ENCODE measurements at regions not wholly inside any gene's neighbourhood (a gene's known extent, or its start where the extent isn't known, plus 50 kb on each side); places are given as distances from the start of the nearest gene placed in this dataset.

- Histone ChIP-seq H3K36me3 (no peaks in the 10 kb centered on the region), H3K27me3 (no peaks in the 10 kb centered on the region), H3K9me3 (no peaks in the 10 kb centered on the region), H3K27ac (no peak overlapping the region), H3K4me3 (no peak overlapping the region), H3K4me1 (no peaks in the 10 kb centered on the region)
- TF ChIP-seq CTCF (IDR thresholded peaks at IDR 0.05): no peak
- no peak for TF ChIP-seq POLR2A (IDR thresholded peaks at IDR 0.05)
- no peak for DNase-seq
Measured at GRCh38 chr16:8200839-8201238, 389.5 kb downstream of the TMEM114 start.

GRCh38 chr16:8199390-8199789, 390.9 kb downstream of the TMEM114 start:
- Histone ChIP-seq H3K4me3 (no peak overlapping the region), H3K27me3 (no peaks in the 10 kb centered on the region), H3K9me3 (no peaks in the 10 kb centered on the region), H3K27ac (no peak overlapping the region), H3K4me1 (no peaks in the 10 kb centered on the region), H3K36me3 (no peaks in the 10 kb centered on the region)
- no peak for DNase-seq
- TF ChIP-seq CTCF (IDR thresholded peaks at IDR 0.05) (no peak), POLR2A (IDR thresholded peaks at IDR 0.05) (no peak)

- Histone ChIP-seq H3K27me3 (no peaks in the 10 kb centered on the region), H3K36me3 (no peaks in the 10 kb centered on the region), H3K27ac (no peak overlapping the region), H3K4me3 (no peak overlapping the region), H3K4me1 (no peaks in the 10 kb centered on the region), H3K9me3 (no peaks in the 10 kb centered on the region)
- no peak for DNase-seq
- TF ChIP-seq POLR2A (IDR thresholded peaks at IDR 0.05) (no peak), CTCF (IDR thresholded peaks at IDR 0.05) (no peak)
Measured at GRCh38 chr16:8194794-8195193, 395.5 kb downstream of the TMEM114 start.

GRCh38 chr16:8188841-8189240, 401.5 kb downstream of the TMEM114 start:
- DNase-seq: no peak
- Histone ChIP-seq H3K36me3 (no peaks in the 10 kb centered on the region), H3K27ac (no peak overlapping the region), H3K4me1 (no peaks in the 10 kb centered on the region), H3K9me3 (no peaks in the 10 kb centered on the region), H3K4me3 (no peak overlapping the region), H3K27me3 (no peaks in the 10 kb centered on the region)
- TF ChIP-seq POLR2A (IDR thresholded peaks at IDR 0.05): no peak
- TF ChIP-seq CTCF (IDR thresholded peaks at IDR 0.05): no peak

GRCh38 chr16:8187782-8188372, 402.4 kb downstream of the TMEM114 start:
- TF ChIP-seq POLR2A (IDR thresholded peaks at IDR 0.05) (no peak), CTCF (IDR thresholded peaks at IDR 0.05) (no peak)
- no peaks in the 10 kb centered on the region for H3K27me3 ChIP-seq
- no peaks in the 10 kb centered on the region for H3K9me3 ChIP-seq
- no peak overlapping the region for H3K4me3 ChIP-seq
- H3K36me3 ChIP-seq: no peaks in the 10 kb centered on the region
- H3K27ac ChIP-seq: no peak overlapping the region
- H3K4me1 ChIP-seq: no peaks in the 10 kb centered on the region
- DNase-seq: no peak

- Histone ChIP-seq H3K9me3 (no peaks in the 10 kb centered on the region), H3K27me3 (no peaks in the 10 kb centered on the region), H3K4me3 (no peak overlapping the region), H3K27ac (no peak overlapping the region), H3K4me1 (no peaks in the 10 kb centered on the region), H3K36me3 (no peaks in the 10 kb centered on the region)
- DNase-seq: no peak
- TF ChIP-seq POLR2A (IDR thresholded peaks at IDR 0.05) (no peak), CTCF (IDR thresholded peaks at IDR 0.05) (no peak)
Measured at GRCh38 chr16:8184854-8185253, 405.5 kb downstream of the TMEM114 start.
